NOMO-1 treated with DMSO at 0.1 percent for 48 hours (cell line): ENCODE measurements at regions not wholly inside any gene's neighbourhood (a gene's known extent, or its start where the extent isn't known, plus 50 kb on each side); places are given as distances from the start of the nearest gene placed in this dataset.
A peak's percentile ranks its signal among the peaks of the same experiment; 100 is the strongest.

Source experiments
- DNase-seq: peaks from one replicate; lab custom pipeline; 2025; ENCODE audit not compliant: unreplicated experiment; lab: John Stamatoyannopoulos, UW

GRCh38 chr2:236743921-236744280 lies 174.3 kb downstream of the ACKR3 start:
- no peak for DNase-seq

GRCh38 chr2:236744281-236744705 lies 174.7 kb downstream of the ACKR3 start:
- DNase-seq: peak; percentile 52

- DNase-seq: no peak
Observed at GRCh38 chr2:236744716-236745115, 175.1 kb downstream of the ACKR3 start.

DNA sequence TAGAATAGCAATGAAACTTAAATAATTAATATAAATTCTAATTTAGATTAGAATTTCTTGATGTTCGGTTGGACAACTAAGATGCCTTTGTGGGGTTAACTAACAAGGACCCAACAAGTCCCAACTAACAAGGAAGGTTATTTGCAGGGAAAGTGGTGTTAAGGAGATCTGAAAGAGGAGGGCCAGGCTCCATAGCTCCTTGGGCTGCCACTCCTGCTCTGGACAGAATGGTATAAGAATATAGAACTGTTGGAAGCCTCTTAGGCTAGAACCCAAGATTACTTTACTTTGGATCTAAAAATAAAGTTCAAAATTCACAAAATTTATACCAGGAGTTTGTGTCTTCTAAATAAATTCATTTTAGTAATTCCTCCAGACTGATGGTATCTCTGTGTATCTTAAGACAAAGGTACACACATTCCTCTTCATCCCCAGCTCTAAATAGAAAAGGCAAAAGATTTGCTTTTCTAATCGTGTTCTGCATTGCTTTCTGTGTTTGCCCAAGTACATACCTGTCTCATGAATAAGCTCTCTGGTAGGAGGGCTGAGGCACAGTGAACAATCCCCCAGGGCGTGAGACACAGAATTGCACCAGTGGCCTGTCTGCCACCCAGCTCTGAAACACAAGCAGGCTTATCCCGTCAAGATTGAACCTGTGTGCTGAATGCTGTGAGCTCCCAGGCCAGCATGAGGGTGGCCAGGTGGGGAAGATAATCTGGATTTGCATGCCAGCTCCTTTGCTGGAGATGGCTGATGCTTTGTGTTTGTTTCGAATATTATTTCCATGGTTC lies 176.0 kb downstream of the ACKR3 start:
- no peak for DNase-seq

DNA sequence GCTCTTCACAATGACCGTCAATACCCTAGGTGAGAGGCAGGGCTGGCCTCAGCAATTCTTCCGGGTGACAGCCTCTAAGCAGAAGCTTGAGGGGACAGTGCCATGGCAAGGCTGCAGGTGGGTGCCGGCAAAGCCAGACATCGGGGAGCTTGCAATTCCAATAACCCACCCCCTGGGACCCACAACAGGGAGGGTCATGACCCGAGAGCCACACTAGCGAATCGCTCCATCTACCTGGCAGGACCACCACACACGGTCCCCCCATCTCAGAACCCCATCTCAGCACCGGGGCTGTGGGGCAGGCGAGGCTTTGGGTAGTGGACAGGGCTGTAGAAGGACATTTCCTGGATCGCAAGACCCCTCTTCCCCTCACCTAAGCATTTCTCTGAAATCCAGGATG lies 177.2 kb downstream of the ACKR3 start:
- DNase-seq: no peak

DNA sequence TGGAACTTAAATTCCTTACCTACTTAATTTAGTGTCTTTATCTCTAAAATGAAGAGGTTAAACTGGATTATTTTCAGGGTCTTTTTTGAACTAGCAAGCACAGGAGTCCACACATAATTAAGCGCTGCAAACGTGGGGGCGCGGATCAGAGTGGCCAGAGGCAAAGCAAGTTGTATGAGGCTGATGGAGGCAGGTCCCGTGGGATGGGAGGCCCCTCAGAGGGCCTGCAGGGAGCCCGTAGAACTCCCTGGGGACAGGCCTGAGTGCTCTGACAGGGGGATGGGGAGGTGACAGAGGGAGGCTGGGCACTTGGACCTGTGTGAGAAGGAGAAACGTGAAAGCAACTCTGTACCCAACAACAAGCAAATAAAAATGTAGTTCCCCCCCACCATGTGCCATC lies 177.8 kb downstream of the ACKR3 start:
- no peak for DNase-seq

DNA sequence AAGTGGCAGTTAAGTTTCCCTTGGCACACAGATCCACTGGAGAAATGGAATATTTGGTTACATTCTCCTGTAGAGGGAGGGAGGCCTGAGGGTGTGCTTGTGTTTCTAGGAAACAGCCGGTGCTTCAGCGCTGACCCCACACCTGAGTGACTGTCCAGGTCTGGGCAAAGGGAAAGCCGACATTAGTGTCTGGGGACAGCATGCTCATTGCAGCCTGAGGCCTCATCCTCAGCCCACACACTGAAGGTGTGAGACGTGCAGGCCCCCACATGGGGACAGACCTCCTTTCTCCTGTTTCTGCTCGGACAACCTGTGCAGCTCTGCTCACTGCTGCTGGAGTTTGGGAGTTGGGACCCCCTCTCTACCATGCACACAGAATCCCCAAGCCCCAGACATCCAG lies 178.3 kb downstream of the ACKR3 start:
- no peak for DNase-seq

- DNase-seq: peak; percentile 95
Observed at GRCh38 chr2:236748385-236748784, 178.8 kb downstream of the ACKR3 start.

DNA sequence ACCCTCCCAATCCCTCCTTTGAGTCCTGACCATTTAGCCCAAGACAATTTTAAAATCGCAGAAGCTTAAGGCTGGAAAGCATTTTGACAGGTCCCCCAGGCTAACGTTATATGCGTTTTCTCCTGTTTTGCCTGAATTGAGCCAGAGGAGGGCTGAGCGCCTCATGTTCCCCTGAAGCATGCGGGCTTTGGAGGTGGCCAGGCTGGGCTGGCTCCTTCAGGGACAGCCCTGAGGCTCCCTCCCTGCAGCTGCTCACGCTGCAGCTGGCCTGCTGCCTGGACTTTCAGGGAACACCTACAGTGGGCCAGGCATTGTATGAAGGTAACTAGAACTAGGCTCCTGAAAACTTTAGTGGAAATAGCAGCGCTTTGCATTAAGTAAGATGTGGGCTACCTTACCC lies 179.2 kb downstream of the ACKR3 start:
- peak; percentile 79 for DNase-seq

GRCh38 chr2:236749346-236749745 lies 179.7 kb downstream of the ACKR3 start:
- DNase-seq: no peak

- DNase-seq: no peak
Observed at GRCh38 chr2:236752096-236752495, 182.5 kb downstream of the ACKR3 start.

DNA sequence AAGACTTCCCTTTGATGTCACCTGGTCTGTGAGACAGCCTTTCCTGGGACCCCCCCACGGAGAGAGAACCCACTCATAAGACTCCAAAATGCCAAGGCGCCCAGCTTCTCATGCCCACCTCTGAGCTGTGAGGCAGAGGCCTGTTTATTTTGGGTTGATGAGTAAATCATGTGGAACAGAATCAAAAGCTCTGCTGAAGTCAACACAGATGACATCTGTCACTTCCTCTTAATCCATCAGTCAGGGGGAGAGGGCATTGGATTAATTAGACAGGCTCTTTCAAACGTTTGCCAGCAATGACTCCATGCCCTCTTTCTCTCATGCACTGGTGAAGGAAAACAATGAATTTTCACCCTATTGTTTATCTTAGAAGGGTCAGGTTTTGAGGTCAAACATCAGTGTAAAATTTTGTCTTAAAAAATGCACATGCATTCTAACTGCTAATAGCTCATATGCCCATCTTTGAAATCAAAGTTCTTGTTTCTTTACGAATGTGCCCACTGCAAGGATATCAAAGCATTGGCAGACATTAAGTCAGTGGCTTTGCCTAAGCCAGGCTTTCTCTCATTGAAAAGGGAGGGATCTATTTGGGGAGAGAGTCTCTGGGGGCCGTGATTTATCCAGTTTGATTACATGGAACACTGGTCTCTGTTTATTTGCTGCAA lies 184.1 kb downstream of the ACKR3 start:
- peak; percentile 26 for DNase-seq

DNA sequence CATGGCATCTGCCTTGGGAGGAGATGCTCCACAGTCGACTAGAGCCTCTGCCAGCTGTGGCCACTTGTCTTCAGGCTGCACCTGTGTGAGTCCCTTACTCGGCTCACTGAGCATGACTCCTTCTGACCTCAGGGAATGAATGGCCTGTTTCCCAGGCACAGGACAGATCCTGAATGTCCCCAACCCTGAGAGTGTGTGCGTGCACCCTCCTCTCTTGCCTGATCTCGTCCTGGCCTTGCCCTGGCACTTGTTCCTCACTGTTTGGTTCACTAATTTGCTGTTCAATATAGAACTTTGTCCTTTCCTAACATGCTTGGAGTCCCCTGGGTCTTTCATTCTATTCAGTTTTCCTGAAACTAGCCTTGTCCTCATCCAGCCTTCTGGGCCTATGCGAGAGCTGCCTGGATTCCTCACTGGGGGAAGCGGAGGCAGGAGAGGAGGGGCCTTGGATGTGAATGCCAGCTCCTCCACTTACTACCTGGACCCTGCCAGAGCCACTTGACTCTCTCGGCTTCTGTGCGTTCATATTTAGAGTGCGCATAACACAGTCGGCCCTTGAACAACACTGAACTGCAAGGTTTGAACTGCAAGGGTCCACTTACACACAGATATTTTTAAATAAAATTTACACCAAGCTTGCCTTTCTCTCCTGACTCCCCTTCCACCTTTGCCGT lies 184.8 kb downstream of the ACKR3 start:
- DNase-seq: no peak

DNA sequence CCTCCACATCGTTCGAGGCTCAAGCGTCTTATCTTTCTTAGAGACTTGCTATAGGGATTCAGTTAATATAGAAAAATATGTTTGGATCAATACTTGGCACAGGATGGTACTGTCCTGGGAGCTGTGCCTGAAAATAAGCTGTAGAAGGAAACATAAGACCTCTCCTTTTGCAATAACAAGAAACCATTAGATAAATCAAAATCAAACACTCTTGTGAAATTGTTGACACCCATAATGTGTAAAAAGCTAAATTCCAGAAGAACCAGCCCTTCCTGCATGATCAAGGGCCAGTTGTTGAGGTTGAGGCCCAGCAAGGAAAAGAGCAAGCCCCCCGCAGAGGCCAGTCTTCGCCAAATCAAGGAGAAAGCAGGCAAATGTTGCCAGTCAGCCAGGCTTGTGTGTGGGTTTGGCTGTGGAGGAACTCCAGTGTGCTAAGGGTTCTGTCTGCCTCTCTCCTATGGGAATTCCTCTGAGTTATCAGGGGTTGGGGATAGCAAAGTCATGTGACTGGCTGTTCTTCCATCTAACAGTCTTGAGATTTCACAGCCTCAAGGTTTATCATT lies 185.7 kb downstream of the ACKR3 start:
- no peak for DNase-seq

- DNase-seq: peak; percentile 52
Observed at GRCh38 chr2:236758406-236758805, 188.8 kb downstream of the ACKR3 start.

DNA sequence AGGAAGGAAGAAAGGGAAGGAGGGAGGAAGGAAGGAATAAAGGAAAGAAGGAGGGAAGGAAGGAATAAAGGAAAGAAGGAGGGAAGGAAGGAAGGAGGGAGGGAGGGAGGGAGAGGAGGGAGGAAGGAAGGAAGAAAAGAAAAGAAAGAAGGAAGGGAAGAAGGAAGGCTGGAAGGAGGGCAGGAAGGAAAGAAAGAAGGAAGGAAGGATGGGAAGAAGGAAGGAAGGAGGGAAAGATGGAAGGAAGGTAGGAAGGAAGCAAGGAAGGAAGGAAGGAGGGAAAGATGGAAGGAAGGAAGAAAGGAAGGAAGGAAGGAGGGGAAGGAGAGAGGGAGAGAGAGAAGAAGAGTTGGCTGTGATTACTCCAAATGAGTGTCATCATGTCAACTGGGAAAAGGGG lies 190.6 kb downstream of the ACKR3 start:
- no peak for DNase-seq

GRCh38 chr2:236761358-236761757 lies 191.7 kb downstream of the ACKR3 start:
- no peak for DNase-seq

DNA sequence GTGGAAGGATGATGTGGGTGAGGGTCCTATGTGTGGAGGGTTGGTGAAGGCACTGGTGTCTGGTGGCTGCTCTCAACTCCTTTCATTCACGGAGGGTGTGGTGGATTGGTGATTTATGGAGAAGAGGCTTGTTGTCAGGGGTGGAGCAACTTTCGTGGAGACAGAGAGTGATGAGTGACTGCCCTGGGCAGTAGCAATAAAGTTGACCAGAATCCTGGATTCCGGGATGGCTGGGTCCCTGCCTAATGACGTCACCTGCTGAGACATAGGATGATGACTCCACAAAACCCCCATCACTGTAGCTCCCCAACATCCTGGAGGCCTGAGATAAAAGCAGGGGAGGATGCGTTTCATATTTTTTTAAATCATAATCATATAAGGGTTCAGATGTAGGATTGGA lies 193.0 kb downstream of the ACKR3 start:
- DNase-seq: no peak

DNA sequence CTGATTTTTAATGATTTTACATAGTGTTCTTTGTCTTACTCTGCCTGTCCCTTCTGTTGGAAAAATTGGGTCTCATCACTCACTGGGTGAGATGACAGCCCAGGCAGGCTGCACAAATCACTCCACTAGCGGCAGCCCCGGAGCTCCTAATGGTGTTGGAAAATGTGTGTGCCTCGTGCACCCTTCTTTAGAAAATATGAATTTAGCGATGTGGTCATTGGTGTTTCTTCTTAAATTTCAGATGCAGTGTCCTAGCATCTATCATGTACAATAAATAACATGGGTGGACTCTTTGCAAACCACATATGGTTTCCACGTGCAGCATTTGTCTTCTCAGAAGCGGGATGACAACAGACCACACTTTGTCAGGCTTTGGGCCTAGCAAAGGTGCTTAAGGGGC lies 194.2 kb downstream of the ACKR3 start:
- no peak for DNase-seq

DNA sequence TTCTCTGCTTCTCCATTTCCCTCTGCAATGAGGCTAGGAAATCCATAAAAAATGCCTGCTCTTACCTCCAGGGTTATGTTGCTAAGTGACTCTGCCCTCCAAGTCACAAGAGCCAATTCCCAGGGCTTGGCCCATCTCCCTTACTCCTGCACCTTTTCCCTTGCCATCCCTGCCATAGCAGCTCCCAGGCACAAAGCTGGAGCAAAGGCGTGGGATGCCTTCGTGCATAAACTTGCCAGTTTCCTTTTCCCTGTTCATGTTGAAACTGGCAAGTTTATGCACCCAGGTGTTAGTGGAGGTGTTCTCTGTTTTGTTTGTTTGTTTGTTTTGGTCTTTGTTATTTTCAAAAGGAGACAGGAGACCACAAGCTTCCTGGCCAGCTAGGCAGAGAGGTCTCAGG lies 195.1 kb downstream of the ACKR3 start:
- DNase-seq: no peak

- no peak for DNase-seq
Observed at GRCh38 chr2:236765478-236765877, 195.9 kb downstream of the ACKR3 start.

GRCh38 chr2:236766850-236767249 lies 197.2 kb downstream of the ACKR3 start:
- no peak for DNase-seq
